Dedifferentiated amniotic fluid mesenchymal stem cell (primary cell): ENCODE measurements at regions not wholly inside any gene's neighbourhood (a gene's known extent, or its start where the extent isn't known, plus 50 kb on each side); places are given as distances from the start of the nearest gene placed in this dataset.
"Not testable (repeated sequence)": the region's sequence is repeated elsewhere in the genome, so short reads cannot be mapped to it uniquely, and the experiment has no call there.

ENCODE experiments used
- DNase-seq: peaks from one replicate; pipeline ENCODE4 v3.0.0-alpha.2; 2016; ENCODE audit errors: extremely low spot score

- no peak for DNase-seq
These were observed 205.5 kb downstream of the SLC4A3 start for GRCh38 chr2:219832904-219833303.

GRCh38 chr2:219835493-219835892, 208.1 kb downstream of the SLC4A3 start:
- no peak for DNase-seq

GRCh38 chr2:219836647-219837177, 209.3 kb downstream of the SLC4A3 start:
- DNase-seq: no peak

- no peak for DNase-seq
These were observed 217.1 kb downstream of the SLC4A3 start for GRCh38 chr2:219844401-219845091.

- no peak for DNase-seq
These were observed 221.5 kb downstream of the SLC4A3 start for GRCh38 chr2:219848882-219849281.

GRCh38 chr2:219851169-219851568, 223.7 kb downstream of the SLC4A3 start:
- DNase-seq: no peak

GRCh38 chr2:219851801-219852481, 224.5 kb downstream of the SLC4A3 start:
- DNase-seq: no peak

- DNase-seq: no peak
These were observed 225.2 kb downstream of the SLC4A3 start for GRCh38 chr2:219852626-219853025.

- no peak for DNase-seq
These were observed 229.2 kb downstream of the SLC4A3 start for GRCh38 chr2:219856602-219857001.

- DNase-seq: no peak
These were observed 230.3 kb downstream of the SLC4A3 start for GRCh38 chr2:219857751-219858150.

GRCh38 chr2:219861307-219861706, 233.9 kb downstream of the SLC4A3 start:
- no peak for DNase-seq

GRCh38 chr2:219864154-219864553, 236.7 kb downstream of the SLC4A3 start:
- DNase-seq: no peak

GRCh38 chr2:219868635-219869034, 241.2 kb downstream of the SLC4A3 start:
- no peak for DNase-seq

GRCh38 chr2:219870041-219870440, 242.6 kb downstream of the SLC4A3 start:
- DNase-seq: no peak

GRCh38 chr2:219871351-219871750, 243.9 kb downstream of the SLC4A3 start:
- DNase-seq: no peak

GRCh38 chr2:219875036-219875435, 247.6 kb downstream of the SLC4A3 start:
- no peak for DNase-seq

- DNase-seq: not testable (repeated sequence)
These were observed 248.6 kb downstream of the SLC4A3 start for GRCh38 chr2:219875986-219876385.

- no peak for DNase-seq
These were observed 249.5 kb downstream of the SLC4A3 start for GRCh38 chr2:219876931-219877330.

- no peak for DNase-seq
These were observed 250.3 kb downstream of the SLC4A3 start for GRCh38 chr2:219877728-219878127.

GRCh38 chr2:219878516-219878915, 251.1 kb downstream of the SLC4A3 start:
- no peak for DNase-seq

- no peak for DNase-seq
These were observed 254.4 kb downstream of the SLC4A3 start for GRCh38 chr2:219881851-219882250.

GRCh38 chr2:219886615-219887014, 259.2 kb downstream of the SLC4A3 start:
- DNase-seq: no peak

GRCh38 chr2:219887870-219888269, 260.4 kb downstream of the SLC4A3 start:
- DNase-seq: no peak
